H9 (cell line): ENCODE measurements at regions not wholly inside any gene's neighbourhood (a gene's known extent, or its start where the extent isn't known, plus 50 kb on each side); places are given as distances from the start of the nearest gene placed in this dataset.

Experiments used
- DNase-seq: peaks from one replicate; pipeline ENCODE4 v3.0.0-alpha.2; 2017
- H2AFZ ChIP-seq: one replicate; pipeline ENCODE4 v1.6.1; 2013; ENCODE audit warnings: mild to moderate bottlenecking, low read length, control low read depth, moderate library complexity
- H2AK5ac ChIP-seq: 2 replicates; pipeline ENCODE4 v1.6.1; 2013; ENCODE audit warnings: low read length, control low read depth, mixed read lengths; ENCODE audit not compliant: insufficient read length
- H2BK120ac ChIP-seq: one replicate; pipeline ENCODE4 v1.6.1; 2013; ENCODE audit warnings: low read depth, mild to moderate bottlenecking, low read length, control low read depth, inconsistent platforms; ENCODE audit not compliant: poor library complexity, severe bottlenecking
- H2BK12ac ChIP-seq: 2 replicates; pipeline ENCODE4 v1.6.1; 2013; ENCODE audit warnings: low read length, control low read depth, mixed read lengths, low read depth; ENCODE audit not compliant: insufficient read length
- H2BK15ac ChIP-seq: 2 replicates; pipeline ENCODE4 v1.6.1; 2013; ENCODE audit warnings: low read depth, low read length, control low read depth
- H2BK20ac ChIP-seq: one replicate; pipeline ENCODE4 v1.6.1; 2013; ENCODE audit warnings: low read depth, mild to moderate bottlenecking, low read length, control low read depth, inconsistent platforms; ENCODE audit not compliant: poor library complexity, severe bottlenecking
- H2BK5ac ChIP-seq: 2 replicates; pipeline ENCODE4 v1.6.1; 2013; ENCODE audit warnings: low read length, control low read depth, mixed read lengths; ENCODE audit not compliant: insufficient read length
- H3K14ac ChIP-seq: 2 replicates; pipeline ENCODE4 v1.6.1; 2013; ENCODE audit warnings: low read length, control low read depth; ENCODE audit not compliant: insufficient read depth
- H3K18ac ChIP-seq: 2 replicates; pipeline ENCODE4 v1.6.1; 2013; ENCODE audit warnings: low read depth, mild to moderate bottlenecking, mixed read lengths, low read length, control low read depth; ENCODE audit not compliant: insufficient read length
- H3K23ac ChIP-seq: 2 replicates; pipeline ENCODE4 v1.6.1; 2013; ENCODE audit warnings: low read length, control low read depth, mixed read lengths, low read depth; ENCODE audit not compliant: insufficient read length
- H3K23me2 ChIP-seq: 2 replicates; pipeline ENCODE4 v1.6.1; 2013; ENCODE audit warnings: low read depth, mild to moderate bottlenecking, mixed read lengths, low read length, control low read depth; ENCODE audit not compliant: insufficient read length, poor library complexity, severe bottlenecking
- H3K27ac ChIP-seq: 2 replicates; pipeline ENCODE4 v1.5.1; 2013; ENCODE audit warnings: low read length, control low read depth, mixed read lengths, low read depth; ENCODE audit not compliant: insufficient read length
- H3K27me3 ChIP-seq: 2 replicates; pipeline ENCODE4 v1.6.1; 2013; ENCODE audit warnings: low read length, control low read depth, inconsistent platforms; ENCODE audit not compliant: insufficient read depth
- H3K4ac ChIP-seq: 2 replicates; pipeline ENCODE4 v1.6.1; 2013; ENCODE audit warnings: low read depth, mild to moderate bottlenecking, control low read depth, inconsistent platforms, low read length, moderate library complexity
- H3K4me1 ChIP-seq: 2 replicates; pipeline ENCODE4 v1.6.1; 2013; ENCODE audit warnings: low read length, control low read depth, inconsistent platforms; ENCODE audit not compliant: insufficient read depth
- H3K4me2 ChIP-seq: 2 replicates; pipeline ENCODE4 v1.6.1; 2013; ENCODE audit warnings: low read length, control low read depth, mixed read lengths; ENCODE audit not compliant: insufficient read length, insufficient read depth
- H3K56ac ChIP-seq: 2 replicates; pipeline ENCODE4 v1.6.1; 2013; ENCODE audit warnings: low read depth, mild to moderate bottlenecking, mixed read lengths, low read length, control low read depth; ENCODE audit not compliant: insufficient read length
- H3K79me1 ChIP-seq: 2 replicates; pipeline ENCODE4 v1.6.1; 2013; ENCODE audit warnings: low read depth, mild to moderate bottlenecking, moderate library complexity, low read length, control low read depth, inconsistent platforms; ENCODE audit not compliant: insufficient read depth, poor library complexity, severe bottlenecking
- H3K79me2 ChIP-seq: 2 replicates; pipeline ENCODE4 v1.6.1; 2013; ENCODE audit warnings: low read length, control low read depth, inconsistent platforms; ENCODE audit not compliant: insufficient read depth
- H3K9ac ChIP-seq: 2 replicates; pipeline ENCODE4 v1.6.1; 2013; ENCODE audit warnings: low read length, control low read depth, mixed read lengths; ENCODE audit not compliant: insufficient read length; ENCODE audit errors: extremely low read depth
- H3K9me3 ChIP-seq: one replicate; pipeline ENCODE4 v1.6.1; 2013; ENCODE audit warnings: low read depth, low read length, inconsistent platforms; ENCODE audit not compliant: control insufficient read depth
- H3T11ph ChIP-seq: one replicate; pipeline ENCODE4 v1.6.1; 2013; ENCODE audit warnings: mild to moderate bottlenecking, low read length, control low read depth, inconsistent platforms
- H4K20me1 ChIP-seq: one replicate; pipeline ENCODE4 v1.6.1; 2013; ENCODE audit not compliant: control insufficient read depth, insufficient read length, insufficient read depth
- H4K5ac ChIP-seq: 2 replicates; pipeline ENCODE4 v1.6.1; 2013; ENCODE audit warnings: low read depth, mild to moderate bottlenecking, mixed read lengths, low read length, control low read depth; ENCODE audit not compliant: insufficient read length
- H4K8ac ChIP-seq: replicated peaks from 2 replicates; pipeline ENCODE4 v1.6.1; 2013; ENCODE audit warnings: low read length, control low read depth, mixed read lengths, low read depth; ENCODE audit not compliant: insufficient read length
- H4K91ac ChIP-seq: 2 replicates; pipeline ENCODE4 v1.6.1; 2013; ENCODE audit warnings: low read depth, mild to moderate bottlenecking, moderate library complexity, mixed read lengths, low read length, control low read depth; ENCODE audit not compliant: insufficient read length
- H3K27ac Mint-ChIP-seq, 3 experiments: 2 replicates in 2 of 3; 3 replicates in 1 of 3; pipeline ENCODE4 v1.8.0; 2020 to 2021; ENCODE audit warnings: mixed read lengths in 3 of 3, mild to moderate bottlenecking in 1 of 3, moderate library complexity in 1 of 3
- H3K27me3 Mint-ChIP-seq: 2 replicates; pipeline ENCODE4 v1.8.0; 2021; ENCODE audit warnings: low read depth, mild to moderate bottlenecking, moderate library complexity, mixed read lengths
- H3K36me3 Mint-ChIP-seq, 3 experiments: 2 replicates in 2 of 3; 3 replicates in 1 of 3; pipeline ENCODE4 v1.8.0; 2020 to 2021; ENCODE audit warnings: low read depth in 3 of 3, mixed read lengths in 3 of 3; ENCODE audit not compliant: insufficient read depth in 1 of 3
- H3K4me1 Mint-ChIP-seq, 2 experiments: 2 replicates each; pipeline ENCODE4 v1.8.0; 2020; ENCODE audit warnings: mixed read lengths in 2 of 2
- H3K4me3 Mint-ChIP-seq, 2 experiments: 2 replicates in 1 of 2; 3 replicates in 1 of 2; pipeline ENCODE4 v1.8.0; 2020 to 2021; ENCODE audit warnings: mild to moderate bottlenecking in 2 of 2, mixed read lengths in 2 of 2, moderate library complexity in 1 of 2
- H3K9me3 Mint-ChIP-seq, 2 experiments: 2 replicates in 1 of 2; 3 replicates in 1 of 2; pipeline ENCODE4 v1.8.0; 2020; ENCODE audit warnings: mild to moderate bottlenecking in 2 of 2, mixed read lengths in 2 of 2, moderate library complexity in 1 of 2
- WGBS: extraction: QIAGEN DNeasy Blood & Tissue Kit; methylation state at CpG from one replicate; pipeline ENCODE4 v1.1.7; 2013; ENCODE audit warnings: missing lambda C conversion rate, low lambda C conversion rate, mixed read lengths; ENCODE audit not compliant: insufficient read length; ENCODE audit errors: extremely low coverage; 5-methylcytosine and 5-hydroxymethylcytosine counted together
- TF ChIP-seq, protein P1 (sequence below): fragments of 200-600 bp; sonication (generic); conservative IDR thresholded peaks from 3 replicates; pipeline ENCODE4 v1.8.0; 2021; ENCODE audit warnings: antibody characterized with exemption, mild to moderate bottlenecking

GRCh38 chr13:103510007-103510535 lies 443.9 kb upstream of the SLC10A2 start:
- DNase-seq: no peak
- H4K5ac ChIP-seq: no peak overlapping the region
- H2BK12ac ChIP-seq: no peak overlapping the region
- H3K79me2 ChIP-seq: no peaks in the 10 kb centered on the region
- no peaks in the 10 kb centered on the region for H3K79me1 ChIP-seq
- Mint-ChIP-seq H3K27me3 (no peaks in the 10 kb centered on the region), H3K4me3 (no peak overlapping the region), H3K27ac (no peak overlapping the region), H3K36me3 (peaks cover 2 to 9% (median 3%) of the 10 kb centered on the region in 3 experiments; a peak in 2 of 7 replicates), H3K9me3 (peaks cover 0 to 12% of the 10 kb centered on the region in 2 experiments; a peak in 2 of 5 replicates), H3K4me1 (no peaks in the 10 kb centered on the region)
- H3K4ac ChIP-seq: no peak overlapping the region
- H3K56ac ChIP-seq: no peak overlapping the region
- no CpG with 5 or more reads among the region's 13 CpGs for WGBS
- H2BK5ac ChIP-seq: no peak overlapping the region
- no peak overlapping the region for H2BK120ac ChIP-seq
- H3K27ac ChIP-seq: no peak overlapping the region
- H2AK5ac ChIP-seq: no peak overlapping the region
- H3K9me3 ChIP-seq: no peaks in the 10 kb centered on the region
- no peak overlapping the region for H3K23ac ChIP-seq
- H2AFZ ChIP-seq: no peak overlapping the region
- no peak overlapping the region for H2BK15ac ChIP-seq
- H3K18ac ChIP-seq: no peak overlapping the region
- H3T11ph ChIP-seq: no peak overlapping the region
- no peak overlapping the region for H4K8ac ChIP-seq
- no peaks in the 10 kb centered on the region for H3K4me1 ChIP-seq
- no peak overlapping the region for H3K4me2 ChIP-seq
- H3K23me2 ChIP-seq: no peaks in the 10 kb centered on the region
- H4K20me1 ChIP-seq: no peaks in the 10 kb centered on the region
- no peak overlapping the region for H3K14ac ChIP-seq
- no peak overlapping the region for H4K91ac ChIP-seq
- H2BK20ac ChIP-seq: no peak overlapping the region
- no peaks in the 10 kb centered on the region for H3K27me3 ChIP-seq
- H3K9ac ChIP-seq: no peak overlapping the region
- TF ChIP-seq, protein P1, sequence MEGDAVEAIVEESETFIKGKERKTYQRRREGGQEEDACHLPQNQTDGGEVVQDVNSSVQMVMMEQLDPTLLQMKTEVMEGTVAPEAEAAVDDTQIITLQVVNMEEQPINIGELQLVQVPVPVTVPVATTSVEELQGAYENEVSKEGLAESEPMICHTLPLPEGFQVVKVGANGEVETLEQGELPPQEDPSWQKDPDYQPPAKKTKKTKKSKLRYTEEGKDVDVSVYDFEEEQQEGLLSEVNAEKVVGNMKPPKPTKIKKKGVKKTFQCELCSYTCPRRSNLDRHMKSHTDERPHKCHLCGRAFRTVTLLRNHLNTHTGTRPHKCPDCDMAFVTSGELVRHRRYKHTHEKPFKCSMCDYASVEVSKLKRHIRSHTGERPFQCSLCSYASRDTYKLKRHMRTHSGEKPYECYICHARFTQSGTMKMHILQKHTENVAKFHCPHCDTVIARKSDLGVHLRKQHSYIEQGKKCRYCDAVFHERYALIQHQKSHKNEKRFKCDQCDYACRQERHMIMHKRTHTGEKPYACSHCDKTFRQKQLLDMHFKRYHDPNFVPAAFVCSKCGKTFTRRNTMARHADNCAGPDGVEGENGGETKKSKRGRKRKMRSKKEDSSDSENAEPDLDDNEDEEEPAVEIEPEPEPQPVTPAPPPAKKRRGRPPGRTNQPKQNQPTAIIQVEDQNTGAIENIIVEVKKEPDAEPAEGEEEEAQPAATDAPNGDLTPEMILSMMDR: peak; percentile 53
